ENCODE measurements at regions not wholly inside any gene's neighbourhood (a gene's known extent, or its start where the extent isn't known, plus 50 kb on each side); places are given as distances from the start of the nearest gene placed in this dataset.
"Not testable (repeated sequence)": the region's sequence is repeated elsewhere in the genome, so short reads cannot be mapped to it uniquely, and the experiment has no call there.

- Mint-ChIP-seq H3K9me3 (peaks cover 6% of the 10 kb centered on the region), H3K36me3 (ENCODE audit: insufficient read depth) (no peaks in the 10 kb centered on the region), H3K4me3 (no peak overlapping the region), H3K27me3 (ENCODE audit: low read depth) (no peaks in the 10 kb centered on the region), H3K4me1 (ENCODE audit: low read depth) (no peaks in the 10 kb centered on the region)
- ATAC-seq: no peak
- no peak for DNase-seq
These were observed 340.0 kb upstream of the SLITRK5 start for GRCh38 chr13:87331178-87331577.

- no peak for ATAC-seq
These were observed 337.6 kb upstream of the SLITRK5 start for GRCh38 chr13:87333599-87333998.

DNA sequence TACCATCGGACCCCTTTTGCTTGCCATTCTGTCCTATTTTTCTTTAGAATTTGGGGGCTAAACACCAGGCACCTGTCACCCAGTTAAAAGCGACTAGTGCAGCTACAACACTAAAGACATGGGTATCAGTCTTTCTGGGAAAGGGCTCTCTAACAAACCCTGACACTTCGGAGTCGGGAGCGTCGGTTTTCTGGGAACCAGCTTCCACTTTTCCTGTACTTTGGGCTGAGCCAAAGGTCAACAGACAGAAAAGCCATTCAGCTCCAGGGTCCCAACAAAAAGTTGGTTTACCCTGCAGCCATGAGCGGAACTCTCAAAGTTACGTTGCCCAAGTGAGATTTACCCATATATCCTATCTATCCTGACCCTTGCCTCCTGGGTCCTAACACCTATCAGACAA, 337.0 kb upstream of the SLITRK5 start:
- ATAC-seq (no peak), DNase-seq (no peak)
- H3K9me3 Mint-ChIP-seq: peaks cover 6% of the 10 kb centered on the region
- H3K4me1 Mint-ChIP-seq (ENCODE audit: low read depth): no peaks in the 10 kb centered on the region
- no peaks in the 10 kb centered on the region for H3K27me3 Mint-ChIP-seq (ENCODE audit: low read depth)
- no peaks in the 10 kb centered on the region for H3K36me3 Mint-ChIP-seq (ENCODE audit: insufficient read depth)
- H3K4me3 Mint-ChIP-seq: no peak overlapping the region

More at GRCh38 chr13:87333599-87333998, 337.6 kb upstream of the SLITRK5 start:
- Mint-ChIP-seq H3K4me3 (no peak overlapping the region), H3K36me3 (ENCODE audit: insufficient read depth) (no peaks in the 10 kb centered on the region), H3K27me3 (ENCODE audit: low read depth) (no peaks in the 10 kb centered on the region), H3K9me3 (peaks cover 5% of the 10 kb centered on the region), H3K4me1 (ENCODE audit: low read depth) (no peaks in the 10 kb centered on the region)
- DNase-seq: no peak

GRCh38 chr13:87336346-87336889, 334.8 kb upstream of the SLITRK5 start:
- ATAC-seq; H3K36me3 Mint-ChIP-seq (ENCODE audit: insufficient read depth); H3K27me3 Mint-ChIP-seq (ENCODE audit: low read depth); DNase-seq; H3K4me3 Mint-ChIP-seq; H3K4me1 Mint-ChIP-seq (ENCODE audit: low read depth): not testable (repeated sequence)
- H3K9me3 Mint-ChIP-seq: peaks cover 10% of the 10 kb centered on the region

DNA sequence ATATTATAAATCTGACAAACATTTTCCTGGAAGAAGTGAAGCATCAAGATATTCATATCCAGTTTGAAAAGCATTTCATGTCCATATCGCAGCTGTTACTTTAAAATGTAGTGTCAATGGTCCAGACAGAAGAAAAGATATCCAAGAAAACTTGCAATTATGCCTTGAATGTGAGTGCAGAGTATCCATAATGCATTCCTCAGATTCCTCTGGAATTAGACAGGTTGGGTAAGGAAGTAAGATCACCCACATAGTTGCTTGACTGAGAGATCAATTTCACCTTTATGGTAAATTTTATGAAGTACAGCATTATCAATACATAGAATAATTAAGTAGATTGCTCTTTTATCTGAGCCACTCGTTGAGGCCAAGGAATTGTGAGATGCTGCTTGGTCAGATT, 327.0 kb upstream of the SLITRK5 start:
- H3K4me1 Mint-ChIP-seq (ENCODE audit: low read depth): no peaks in the 10 kb centered on the region
- no peaks in the 10 kb centered on the region for H3K27me3 Mint-ChIP-seq (ENCODE audit: low read depth)
- no peak overlapping the region for H3K4me3 Mint-ChIP-seq
- DNase-seq (no peak), ATAC-seq (no peak)
- no peaks in the 10 kb centered on the region for H3K36me3 Mint-ChIP-seq (ENCODE audit: insufficient read depth)
- peaks cover 9% of the 10 kb centered on the region for H3K9me3 Mint-ChIP-seq

DNA sequence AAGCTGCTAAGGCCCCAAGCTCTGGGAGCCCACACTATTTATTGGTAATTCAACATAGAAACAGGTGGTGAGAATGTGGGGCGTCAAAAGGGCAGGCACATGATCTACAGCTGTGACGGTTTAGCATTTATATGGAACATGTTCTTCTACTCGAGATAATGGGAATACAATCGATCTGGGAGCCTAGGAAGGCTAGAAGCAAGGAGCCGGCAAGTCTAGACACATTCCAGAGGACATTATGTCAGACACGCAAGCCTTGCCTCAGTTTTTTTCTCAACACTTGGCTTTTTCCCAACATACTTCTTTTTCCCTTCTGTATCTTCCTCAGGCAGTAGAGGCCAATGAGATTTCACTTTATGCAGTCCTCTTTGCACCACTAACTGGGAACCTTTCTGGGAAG, 315.7 kb upstream of the SLITRK5 start:
- no peak overlapping the region for H3K4me3 Mint-ChIP-seq
- DNase-seq: no peak
- H3K36me3 Mint-ChIP-seq (ENCODE audit: insufficient read depth): no peaks in the 10 kb centered on the region
- no peaks in the 10 kb centered on the region for H3K4me1 Mint-ChIP-seq (ENCODE audit: low read depth)
- no peaks in the 10 kb centered on the region for H3K27me3 Mint-ChIP-seq (ENCODE audit: low read depth)
- peaks cover 8% of the 10 kb centered on the region for H3K9me3 Mint-ChIP-seq
- ATAC-seq: no peak

- Mint-ChIP-seq H3K4me1 (ENCODE audit: low read depth) (no peaks in the 10 kb centered on the region), H3K9me3 (peaks cover 8% of the 10 kb centered on the region), H3K27me3 (ENCODE audit: low read depth) (no peaks in the 10 kb centered on the region), H3K4me3 (no peak overlapping the region), H3K36me3 (ENCODE audit: insufficient read depth) (no peaks in the 10 kb centered on the region)
- ATAC-seq: no peak
- no peak for DNase-seq
These were observed 314.9 kb upstream of the SLITRK5 start for GRCh38 chr13:87356314-87356713.

- Mint-ChIP-seq H3K36me3 (ENCODE audit: insufficient read depth) (no peaks in the 10 kb centered on the region), H3K9me3 (peaks cover 8% of the 10 kb centered on the region), H3K4me3 (no peak overlapping the region), H3K27me3 (ENCODE audit: low read depth) (no peaks in the 10 kb centered on the region), H3K4me1 (ENCODE audit: low read depth) (no peaks in the 10 kb centered on the region)
- ATAC-seq (no peak), DNase-seq (no peak)
These were observed 312.9 kb upstream of the SLITRK5 start for GRCh38 chr13:87358319-87358718.

DNA sequence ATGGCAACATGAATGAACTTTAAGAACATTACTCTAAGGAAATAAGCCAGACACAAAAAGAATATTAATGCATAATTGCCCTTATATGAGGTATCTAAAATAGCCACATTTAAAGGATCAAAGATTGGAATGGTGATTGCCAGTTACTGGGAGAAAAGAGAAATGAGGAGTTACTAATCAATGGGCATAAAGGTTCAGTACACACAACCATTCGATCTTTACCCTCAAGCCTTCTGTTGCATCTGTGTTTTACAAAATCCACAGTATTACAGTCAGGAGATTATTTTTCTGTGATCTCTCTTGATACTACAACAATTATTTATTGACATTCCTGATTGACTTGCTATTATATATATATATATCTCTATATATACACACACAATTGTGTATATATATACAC, 310.0 kb upstream of the SLITRK5 start:
- Mint-ChIP-seq H3K4me3 (no peak overlapping the region), H3K36me3 (ENCODE audit: insufficient read depth) (no peaks in the 10 kb centered on the region), H3K4me1 (ENCODE audit: low read depth) (no peaks in the 10 kb centered on the region), H3K9me3 (peaks cover 3% of the 10 kb centered on the region), H3K27me3 (ENCODE audit: low read depth) (no peaks in the 10 kb centered on the region)
- no peak for ATAC-seq
- no peak for DNase-seq

DNA sequence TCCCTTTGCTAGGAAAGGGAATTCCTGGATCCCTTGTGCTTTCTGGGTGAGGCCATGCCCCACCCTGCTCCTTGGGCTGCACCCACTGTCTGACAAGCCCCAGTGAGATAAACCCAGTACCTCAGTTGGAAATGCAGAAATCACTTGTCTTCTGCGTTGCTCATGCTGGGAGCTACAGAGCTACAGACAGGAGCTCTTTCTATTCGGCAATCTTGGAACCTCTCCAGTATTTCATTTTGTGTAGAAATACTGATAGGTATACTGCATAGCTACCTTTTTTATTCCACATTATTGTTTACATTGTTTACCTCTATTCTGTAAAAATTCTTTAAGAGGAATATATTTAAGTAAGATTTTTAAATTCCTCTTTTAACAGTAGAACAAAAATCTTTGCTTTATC, 302.5 kb upstream of the SLITRK5 start:
- DNase-seq (no peak), ATAC-seq (no peak)
- Mint-ChIP-seq H3K36me3 (ENCODE audit: insufficient read depth) (no peaks in the 10 kb centered on the region), H3K9me3 (peaks cover 16% of the 10 kb centered on the region), H3K27me3 (ENCODE audit: low read depth) (no peaks in the 10 kb centered on the region), H3K4me1 (ENCODE audit: low read depth) (no peaks in the 10 kb centered on the region), H3K4me3 (no peak overlapping the region)

GRCh38 chr13:87376081-87376480, 295.1 kb upstream of the SLITRK5 start:
- ATAC-seq: no peak
- Mint-ChIP-seq H3K27me3 (ENCODE audit: low read depth) (no peaks in the 10 kb centered on the region), H3K36me3 (ENCODE audit: insufficient read depth) (no peaks in the 10 kb centered on the region), H3K4me1 (ENCODE audit: low read depth) (no peaks in the 10 kb centered on the region), H3K9me3 (peaks cover 4% of the 10 kb centered on the region), H3K4me3 (no peak overlapping the region)
- no peak for DNase-seq

GRCh38 chr13:87384099-87384498, 287.1 kb upstream of the SLITRK5 start:
- Mint-ChIP-seq H3K4me3 (no peak overlapping the region), H3K4me1 (ENCODE audit: low read depth) (no peaks in the 10 kb centered on the region), H3K36me3 (ENCODE audit: insufficient read depth) (no peaks in the 10 kb centered on the region), H3K9me3 (peaks cover 13% of the 10 kb centered on the region), H3K27me3 (ENCODE audit: low read depth) (no peaks in the 10 kb centered on the region)
- DNase-seq (no peak), ATAC-seq (no peak)

DNA sequence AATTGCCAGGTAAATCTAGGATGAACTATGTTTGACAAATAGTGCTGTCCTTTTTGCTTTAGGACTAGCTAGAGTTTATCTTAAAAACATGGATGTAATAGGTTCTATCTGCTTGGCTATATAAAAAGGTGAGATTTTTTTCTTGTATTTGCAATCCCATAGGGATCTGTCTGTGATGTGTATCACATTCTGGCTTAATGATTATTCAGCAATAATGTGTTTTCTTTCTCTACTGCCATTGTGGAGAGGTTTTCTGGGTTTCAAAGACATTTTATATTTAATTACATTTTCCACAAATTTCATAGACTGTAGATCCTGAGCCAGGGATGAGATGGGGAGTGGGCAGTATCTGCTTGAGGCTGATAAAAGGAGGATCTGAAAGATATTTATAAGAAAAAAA, 277.8 kb upstream of the SLITRK5 start:
- H3K4me3 Mint-ChIP-seq: no peak overlapping the region
- ATAC-seq: no peak
- peaks cover 7% of the 10 kb centered on the region for H3K9me3 Mint-ChIP-seq
- H3K36me3 Mint-ChIP-seq (ENCODE audit: insufficient read depth): no peaks in the 10 kb centered on the region
- no peaks in the 10 kb centered on the region for H3K27me3 Mint-ChIP-seq (ENCODE audit: low read depth)
- no peaks in the 10 kb centered on the region for H3K4me1 Mint-ChIP-seq (ENCODE audit: low read depth)
- no peak for DNase-seq

- no peak for DNase-seq
- H3K27me3 Mint-ChIP-seq (ENCODE audit: low read depth): no peaks in the 10 kb centered on the region
These were observed 273.1 kb upstream of the SLITRK5 start for GRCh38 chr13:87398047-87398446.

GRCh38 chr13:87403748-87404432, 267.3 kb upstream of the SLITRK5 start:
- Mint-ChIP-seq H3K4me1 (ENCODE audit: low read depth) (no peaks in the 10 kb centered on the region), H3K9me3 (peaks cover 12% of the 10 kb centered on the region), H3K27me3 (ENCODE audit: low read depth) (no peaks in the 10 kb centered on the region), H3K4me3 (no peak overlapping the region), H3K36me3 (ENCODE audit: insufficient read depth) (no peaks in the 10 kb centered on the region)
- DNase-seq (no peak), ATAC-seq (no peak)

More at GRCh38 chr13:87398047-87398446, 273.1 kb upstream of the SLITRK5 start:
- H3K9me3 Mint-ChIP-seq: peaks cover 15% of the 10 kb centered on the region
- ATAC-seq: no peak
- H3K36me3 Mint-ChIP-seq (ENCODE audit: insufficient read depth): no peaks in the 10 kb centered on the region
- no peaks in the 10 kb centered on the region for H3K4me1 Mint-ChIP-seq (ENCODE audit: low read depth)
- H3K4me3 Mint-ChIP-seq: no peak overlapping the region

Data from activated T-cell treated with anti-CD3 and anti-CD28 coated beads, Interleukin-2, amount 50 U/mL, for 4 hours (primary cell).